NCI-H1417 (cell line): ENCODE measurements at regions not wholly inside any gene's neighbourhood (a gene's known extent, or its start where the extent isn't known, plus 50 kb on each side); places are given as distances from the start of the nearest gene placed in this dataset.

Experiments
- DNase-seq, 3 experiments: peaks; one replicate each; lab custom pipeline; 2025; lab: John Stamatoyannopoulos, UW

DNA sequence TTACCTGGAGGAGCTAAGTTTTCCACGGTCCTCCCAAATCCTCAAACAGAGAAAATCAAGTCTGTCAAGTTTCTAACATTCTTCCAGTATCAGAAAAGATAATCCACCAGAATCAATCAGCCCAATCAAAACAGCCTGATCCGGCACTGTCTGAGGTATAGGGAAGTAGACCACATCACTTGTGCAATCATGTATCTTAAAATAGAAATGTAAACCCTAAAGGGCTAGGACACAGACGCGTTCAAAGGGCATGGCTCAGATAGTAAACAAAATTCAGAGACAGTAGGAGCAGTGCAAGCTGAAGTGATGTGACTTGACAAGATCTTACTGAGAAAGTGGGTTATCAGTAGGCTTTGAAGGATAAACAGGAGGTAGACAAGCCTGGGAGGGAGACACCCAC is 252.4 kb upstream of the DAPK1 start:
- no peak for DNase-seq

DNA sequence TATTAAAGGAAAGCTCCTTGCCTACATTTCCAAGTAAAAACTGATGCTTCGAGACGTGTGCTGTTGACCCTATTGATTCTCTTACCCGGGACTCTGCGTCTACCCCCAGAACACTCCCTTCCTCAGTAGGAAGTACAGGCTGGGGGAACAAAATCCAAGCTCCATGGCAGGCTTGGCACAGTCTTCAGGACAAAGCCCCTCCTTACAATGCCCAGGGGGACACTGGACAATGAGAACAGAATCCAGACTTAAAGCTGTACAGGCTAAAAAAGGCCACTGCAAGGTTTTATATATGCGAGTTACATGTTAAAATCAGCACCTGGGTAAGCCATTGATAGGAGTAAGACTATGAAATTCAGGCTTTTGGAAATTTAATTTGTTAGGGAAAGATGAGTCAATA is 250.6 kb upstream of the DAPK1 start:
- DNase-seq, result no peak

DNA sequence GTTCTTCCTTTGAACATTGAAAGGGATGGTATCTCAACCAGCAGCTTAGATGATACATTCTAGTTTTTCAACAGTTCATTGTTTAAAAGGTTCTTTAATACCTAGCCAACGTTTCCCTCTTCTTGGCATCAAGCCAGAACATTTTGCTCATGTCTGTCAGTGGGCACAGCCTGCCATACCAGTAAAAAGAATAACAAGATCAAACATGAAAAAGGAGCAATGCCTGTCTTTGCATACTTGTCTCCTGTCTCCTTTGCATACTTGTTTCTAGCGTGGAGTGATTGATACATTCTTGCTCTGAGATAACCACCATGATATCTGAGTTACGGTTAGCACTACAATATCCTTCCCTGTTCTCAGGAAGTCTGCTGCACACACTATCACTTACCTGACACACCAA is 248.6 kb upstream of the DAPK1 start:
- DNase-seq, result no peak

DNA sequence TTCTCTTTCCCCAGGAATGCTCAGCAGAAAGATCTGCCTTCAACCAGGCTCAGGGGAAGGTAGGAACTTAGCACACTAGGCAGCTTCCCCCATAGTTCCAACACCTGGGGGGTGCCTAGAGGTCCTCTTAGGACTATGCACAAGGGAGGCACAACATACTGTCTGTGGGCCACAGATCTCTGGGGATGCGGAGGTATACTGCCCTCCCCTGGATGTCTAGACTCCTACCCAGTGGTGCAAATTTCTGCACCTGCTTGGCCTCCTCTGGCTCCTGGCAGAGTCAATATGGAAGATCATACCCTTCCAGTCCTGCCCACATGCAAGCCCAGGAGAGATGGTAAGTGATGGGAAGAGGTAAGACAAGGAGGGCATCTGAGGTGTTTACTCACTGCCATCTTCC is 247.5 kb upstream of the DAPK1 start:
- DNase-seq, result no peak

DNA sequence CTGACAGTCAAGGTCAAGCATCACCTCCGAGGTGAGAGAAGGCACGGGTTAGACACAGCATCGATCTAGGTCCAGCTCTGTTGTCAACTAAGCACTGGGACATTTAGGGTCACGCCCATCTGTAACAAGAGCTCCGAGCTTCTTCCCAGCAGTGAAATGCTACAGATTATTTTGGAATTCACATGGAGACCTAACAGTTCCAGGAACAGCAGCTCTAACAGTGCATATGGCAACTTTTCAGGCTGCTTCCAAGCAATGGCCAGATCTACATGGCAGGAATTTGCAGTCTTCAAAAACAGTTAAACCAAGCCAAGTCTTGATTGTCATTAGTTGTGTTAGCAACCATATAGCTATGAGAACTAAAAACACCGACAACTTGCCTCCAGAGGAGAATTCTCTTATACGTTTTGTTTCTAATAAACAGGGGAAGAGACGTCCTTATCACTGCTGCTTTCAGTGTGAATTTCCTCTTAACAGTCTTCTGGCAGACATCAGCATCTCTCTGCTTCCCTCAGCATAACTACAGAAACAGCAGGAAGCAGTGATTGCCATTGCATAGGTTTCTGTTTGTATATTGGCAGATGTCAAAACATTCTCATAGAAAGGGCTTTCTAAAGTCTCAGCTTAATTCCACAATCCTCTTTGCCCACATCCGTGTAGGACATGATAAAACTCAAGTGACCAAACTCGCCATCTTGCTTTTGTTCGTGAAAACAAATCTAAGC is 242.1 kb upstream of the DAPK1 start:
- DNase-seq, result no peak

DNA sequence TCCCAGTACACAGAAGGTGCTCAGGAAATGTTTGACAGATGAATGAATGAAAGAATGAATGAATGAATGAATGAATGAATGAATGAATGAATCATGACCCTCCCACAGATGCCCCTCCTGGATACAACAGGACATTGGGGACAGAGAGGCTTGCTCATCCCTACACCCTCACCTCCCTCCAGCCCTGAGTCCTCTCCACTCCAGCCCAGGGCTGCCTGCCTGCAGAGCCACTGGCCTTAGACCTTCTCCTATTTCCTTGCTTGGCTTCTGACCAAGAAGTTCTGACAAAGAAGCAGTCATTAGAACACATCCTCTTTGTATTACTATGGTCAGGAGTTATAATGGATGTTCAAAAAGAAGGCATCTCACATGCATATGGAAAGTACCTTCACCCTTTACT is 240.7 kb upstream of the DAPK1 start:
- no peak for DNase-seq

DNA sequence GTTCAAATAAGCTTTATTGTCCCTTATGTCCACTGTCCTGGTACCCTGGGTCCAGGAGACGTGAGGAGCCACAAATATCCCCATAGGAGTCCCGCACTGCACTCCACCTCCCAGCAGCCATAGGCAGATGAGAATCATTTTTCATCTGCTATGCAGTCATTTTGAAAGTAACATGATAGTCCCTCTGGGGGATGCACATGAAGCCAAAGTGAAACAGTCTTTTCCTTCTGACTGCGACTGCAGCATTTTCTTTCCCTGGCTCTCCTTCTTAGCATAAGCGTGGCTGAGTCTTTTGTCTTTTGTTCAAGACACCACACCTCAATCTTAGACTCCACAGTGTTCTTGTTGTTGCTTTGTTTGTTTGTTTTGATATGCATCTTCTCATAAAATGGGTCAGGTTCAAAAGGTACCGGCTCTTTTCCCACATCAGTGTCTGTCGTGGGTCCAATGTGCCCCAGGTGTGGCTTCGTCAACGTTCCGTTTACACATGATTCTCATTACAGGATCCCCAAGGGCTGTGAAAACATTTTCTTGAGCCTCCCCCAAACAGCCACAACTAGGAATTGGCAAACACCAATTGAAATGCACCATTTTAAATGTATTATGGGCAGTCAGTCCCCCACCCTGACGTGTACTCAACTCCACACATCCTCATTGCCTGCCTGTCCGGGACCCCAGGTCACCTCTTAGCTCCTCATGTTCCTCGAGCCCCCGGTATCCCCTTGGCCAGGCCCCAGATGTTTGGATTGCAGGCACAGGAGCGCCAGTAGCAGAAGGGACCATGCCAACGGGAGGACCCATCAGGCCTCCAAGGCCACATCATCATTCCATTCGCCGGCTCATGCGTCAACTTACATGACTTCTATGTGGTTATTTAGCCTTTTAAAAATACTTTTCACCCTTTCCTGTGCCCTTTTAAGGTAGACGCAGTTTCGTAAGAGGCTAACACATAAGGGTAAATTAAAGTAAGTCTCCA is 237.8 kb upstream of the DAPK1 start:
- no peak for DNase-seq

DNA sequence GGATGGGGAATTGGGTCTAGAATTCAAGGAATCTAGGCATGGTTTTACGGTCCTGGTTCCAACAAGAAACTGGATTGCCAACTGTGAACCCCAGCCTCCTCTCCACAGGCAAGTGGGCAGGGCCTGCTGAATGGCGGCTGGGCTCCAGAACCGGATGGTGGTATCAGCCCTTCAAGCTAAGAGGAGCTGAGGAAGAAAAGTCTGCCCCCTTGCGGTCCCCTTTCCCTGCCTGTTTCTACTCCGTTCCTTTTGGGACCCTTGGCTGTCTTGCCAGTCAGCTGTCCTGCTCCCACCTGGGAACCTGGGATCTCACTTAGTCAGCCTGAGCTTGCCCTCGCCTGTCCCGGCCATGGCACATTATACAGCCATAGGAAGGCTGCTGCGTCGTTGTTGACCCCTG is 234.4 kb upstream of the DAPK1 start:
- no peak for DNase-seq

DNA sequence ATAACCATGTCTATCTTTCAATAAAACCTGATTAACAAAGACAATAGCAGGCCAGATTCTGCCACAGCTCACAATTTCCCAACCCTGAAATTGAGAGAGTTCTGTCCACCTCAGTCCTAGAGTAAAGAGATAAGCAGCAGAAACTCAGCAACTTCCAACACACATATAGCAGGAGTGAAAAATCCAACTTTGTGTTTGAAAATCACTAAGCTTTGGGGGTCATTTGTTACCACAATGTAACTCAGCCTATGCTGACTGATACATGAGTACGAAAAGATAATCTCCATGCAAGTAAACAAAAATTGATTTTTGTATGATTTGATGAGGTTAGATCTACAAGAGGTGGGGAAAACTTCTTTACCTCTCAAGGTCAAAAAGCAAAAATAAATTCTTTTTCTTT is 231.0 kb upstream of the DAPK1 start:
- DNase-seq, result no peak

DNA sequence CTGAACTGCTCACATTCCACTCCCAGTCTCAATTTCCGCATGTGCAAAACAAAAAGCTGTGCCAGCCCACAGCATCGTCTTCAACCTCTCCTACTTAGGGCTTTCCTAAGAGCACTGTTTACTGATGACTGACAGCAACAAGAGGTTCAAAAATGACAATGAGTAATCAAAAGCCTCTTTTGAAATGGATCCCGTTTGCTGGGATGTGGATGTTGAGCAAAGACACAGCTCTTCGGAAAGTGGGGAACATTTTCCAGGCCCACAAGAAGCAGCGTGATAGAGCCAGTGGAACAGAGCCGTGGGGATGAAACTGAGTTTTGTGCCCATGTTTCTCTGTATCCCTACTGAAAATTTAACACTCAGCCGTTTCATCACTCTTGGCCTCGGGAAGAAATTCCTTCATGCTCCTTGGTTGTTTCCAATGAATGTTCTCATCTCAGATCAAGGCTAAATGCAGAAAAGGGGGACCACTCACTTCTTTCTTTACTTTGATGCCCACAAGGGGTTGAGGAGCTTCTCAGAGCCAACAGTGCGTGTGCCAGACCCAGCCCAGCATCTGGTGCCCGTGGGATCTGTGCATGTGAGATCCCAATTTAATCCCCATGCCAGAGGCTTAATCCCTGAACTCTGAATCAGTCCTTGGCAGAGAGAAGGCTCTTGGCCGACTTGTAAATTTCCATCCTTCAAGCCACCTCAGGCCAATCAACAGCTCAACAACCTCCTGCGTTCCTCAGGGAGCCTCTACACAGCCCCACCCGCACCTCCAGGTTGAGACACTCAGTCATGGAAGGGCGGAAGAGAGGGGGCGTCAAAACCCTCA is 230.2 kb upstream of the DAPK1 start:
- DNase-seq, result no peak

DNA sequence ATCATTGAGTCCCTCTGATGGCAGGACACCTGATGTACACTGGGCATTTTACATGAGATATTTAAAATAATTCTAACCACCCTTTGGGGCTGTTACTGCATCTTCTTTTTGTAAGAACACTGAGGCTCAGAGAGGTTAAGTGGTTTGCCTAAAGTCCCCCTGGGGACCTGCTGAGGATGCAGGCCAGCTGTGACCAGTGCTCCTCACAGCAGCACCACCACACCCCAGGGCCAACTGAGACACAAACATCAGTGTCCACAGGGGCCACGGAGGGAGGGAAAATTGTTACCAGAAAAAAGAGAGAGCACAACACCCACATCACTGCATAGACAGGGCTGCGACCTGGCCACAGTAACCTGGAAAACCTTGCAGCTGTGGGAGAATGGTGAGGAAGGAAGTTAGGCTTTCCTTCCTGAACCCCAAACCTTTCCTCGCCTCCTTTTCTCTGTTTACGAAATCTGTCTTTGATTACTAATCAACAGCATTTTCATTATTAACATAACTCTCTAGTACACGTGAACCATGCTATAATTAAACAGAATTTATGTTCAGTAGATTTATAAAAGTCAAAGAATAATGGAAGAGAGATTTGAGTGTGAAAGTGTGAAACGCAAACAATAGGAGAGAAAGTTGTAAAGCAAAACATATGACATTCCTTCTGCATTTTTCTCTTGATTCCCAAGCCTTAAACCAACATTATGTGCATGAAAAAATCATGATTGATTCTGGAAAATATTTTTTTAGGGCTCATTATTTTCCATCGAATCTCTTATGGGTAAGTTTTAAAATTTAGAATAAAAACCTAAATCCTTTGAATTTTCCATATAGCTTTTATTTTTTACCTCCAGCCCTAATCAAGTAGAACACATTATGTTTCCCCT is 228.1 kb upstream of the DAPK1 start:
- no peak for DNase-seq

DNA sequence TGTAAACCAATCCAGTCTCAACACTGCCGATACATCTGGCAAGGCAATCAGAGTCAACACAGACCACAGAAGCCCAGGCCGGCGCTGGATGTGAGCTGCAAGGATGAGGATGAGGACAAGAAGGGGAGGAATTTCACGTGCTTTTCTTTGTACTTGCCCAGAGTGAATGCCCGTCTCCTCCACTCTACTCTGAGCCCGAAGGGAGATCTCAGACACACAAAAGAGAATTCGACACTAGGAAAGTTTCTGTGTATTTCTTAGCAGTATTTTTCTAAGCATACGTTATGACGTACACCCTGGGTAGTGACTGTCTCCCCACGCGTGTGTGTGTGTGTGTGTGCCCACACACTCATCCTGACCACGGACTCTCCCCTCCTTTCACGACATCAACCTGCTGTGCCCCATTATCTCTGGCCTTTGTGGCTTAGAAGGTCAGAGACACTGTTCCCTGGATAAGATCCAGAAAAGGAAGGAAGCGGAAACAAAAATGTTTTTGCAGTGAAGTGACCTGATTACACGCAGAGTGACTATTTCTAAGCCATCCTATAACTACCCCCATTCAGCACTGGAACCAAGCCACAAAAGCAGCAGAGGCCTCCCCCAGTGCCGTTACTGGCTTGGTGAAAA is 227.3 kb upstream of the DAPK1 start:
- DNase-seq, result no peak

DNA sequence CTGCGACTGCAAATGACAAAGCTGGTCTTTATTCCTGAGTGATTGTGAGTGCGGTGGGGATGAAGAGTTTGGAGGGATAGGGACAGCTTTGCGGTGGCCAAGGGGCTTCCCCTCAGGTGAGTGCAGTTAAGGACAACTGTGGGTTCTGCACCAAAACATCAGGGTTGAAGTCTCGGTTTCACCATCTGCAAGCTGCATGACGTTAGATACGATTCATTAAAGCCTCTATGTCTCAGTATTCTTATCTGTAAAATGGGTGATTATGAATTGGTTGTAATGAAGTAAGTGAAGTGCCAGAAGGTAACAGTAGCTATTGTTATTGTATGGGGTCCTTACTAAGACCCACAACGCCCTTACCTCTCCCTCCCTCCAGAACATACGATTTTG is 226.8 kb upstream of the DAPK1 start:
- DNase-seq, result no peak

DNA sequence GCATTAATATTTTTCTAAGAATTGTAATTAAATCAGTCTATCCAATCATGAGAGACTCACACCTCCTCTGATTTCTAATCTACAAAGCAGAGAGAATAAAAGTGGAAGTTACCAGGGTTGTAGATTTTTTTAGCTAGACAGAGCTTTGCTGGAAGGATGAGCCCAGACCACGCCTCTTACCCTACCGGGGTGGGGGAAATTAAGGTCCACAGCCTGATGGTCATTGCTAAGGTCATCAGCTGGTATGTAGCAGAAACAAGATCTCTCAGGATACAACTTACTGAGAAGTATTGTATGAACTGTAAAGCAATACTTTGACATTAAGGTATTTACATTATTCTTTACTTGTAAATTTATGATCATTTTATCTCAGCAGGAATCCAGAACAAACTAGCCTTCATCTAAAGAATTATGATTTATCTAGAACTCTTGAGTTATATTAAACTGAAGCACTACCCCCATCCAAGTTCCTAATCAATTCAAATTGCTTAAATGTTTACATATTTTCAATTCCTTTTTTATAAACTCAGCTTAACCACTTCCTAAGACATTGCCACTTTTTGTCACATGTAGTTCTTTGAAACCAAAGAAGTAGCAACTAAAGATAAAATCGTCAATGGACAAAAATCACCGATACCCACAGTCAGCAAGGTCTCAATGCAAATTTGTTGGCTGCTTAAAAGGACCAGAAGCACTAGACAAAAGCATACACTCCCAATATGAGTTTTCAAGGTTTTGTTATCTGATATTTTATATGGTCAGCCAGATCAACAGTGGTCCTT is 225.8 kb upstream of the DAPK1 start:
- no peak for DNase-seq

DNA sequence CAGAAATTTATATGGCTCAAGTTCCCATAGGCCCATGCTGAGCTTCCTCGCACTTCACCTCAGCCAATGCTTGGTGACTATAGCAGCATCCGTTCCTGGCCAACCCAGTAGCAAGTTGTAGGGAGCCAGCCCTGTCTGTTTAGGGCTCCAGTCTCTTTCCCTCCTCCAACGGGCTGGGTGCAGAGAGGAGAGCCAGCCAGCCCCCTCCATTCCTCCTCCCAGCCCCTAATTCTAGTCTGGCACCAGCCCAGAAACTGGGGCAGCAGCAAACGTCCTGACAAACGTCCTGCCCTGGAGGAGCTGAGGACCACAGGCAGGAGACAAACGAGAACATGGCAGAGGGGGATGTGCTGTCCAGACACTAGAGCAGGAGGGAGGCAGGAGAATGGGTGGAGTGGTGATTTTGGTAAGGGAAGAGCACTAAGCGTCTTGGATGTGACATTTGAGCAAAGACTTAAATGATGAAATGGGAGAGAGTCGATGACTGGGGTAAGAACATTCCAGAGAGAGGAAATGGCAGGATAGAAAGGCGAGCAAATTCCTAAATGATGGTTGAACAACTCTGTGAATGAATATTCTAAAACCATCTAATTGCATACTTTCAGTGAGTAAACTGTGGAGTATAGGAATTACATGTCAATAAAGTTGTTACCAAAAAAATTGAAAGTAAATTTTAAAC is 222.5 kb upstream of the DAPK1 start:
- no peak for DNase-seq

DNA sequence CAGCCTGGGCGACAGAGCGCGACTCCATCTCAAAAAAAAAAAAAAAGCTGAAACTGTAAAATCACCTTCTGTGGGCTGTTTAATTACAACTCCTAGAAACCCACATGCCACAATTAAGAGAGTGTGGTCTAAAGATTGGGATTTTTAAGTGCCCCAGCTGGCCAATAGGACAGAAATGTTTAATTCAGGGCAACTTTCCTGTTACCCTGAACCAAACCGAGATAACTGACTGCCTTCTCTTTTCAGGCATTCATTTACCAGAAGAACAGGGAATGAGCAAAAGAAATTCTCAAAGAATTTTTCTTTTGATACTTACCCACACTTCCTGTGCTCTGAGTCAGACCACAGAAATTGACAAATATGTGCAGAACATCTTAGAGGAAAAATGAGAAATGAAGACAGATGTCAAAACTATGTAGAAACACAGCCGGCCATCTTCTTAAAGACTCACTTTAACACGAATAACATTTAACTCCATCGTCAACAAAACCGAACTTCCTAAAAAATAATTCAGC is 221.3 kb upstream of the DAPK1 start:
- no peak for DNase-seq

DNA sequence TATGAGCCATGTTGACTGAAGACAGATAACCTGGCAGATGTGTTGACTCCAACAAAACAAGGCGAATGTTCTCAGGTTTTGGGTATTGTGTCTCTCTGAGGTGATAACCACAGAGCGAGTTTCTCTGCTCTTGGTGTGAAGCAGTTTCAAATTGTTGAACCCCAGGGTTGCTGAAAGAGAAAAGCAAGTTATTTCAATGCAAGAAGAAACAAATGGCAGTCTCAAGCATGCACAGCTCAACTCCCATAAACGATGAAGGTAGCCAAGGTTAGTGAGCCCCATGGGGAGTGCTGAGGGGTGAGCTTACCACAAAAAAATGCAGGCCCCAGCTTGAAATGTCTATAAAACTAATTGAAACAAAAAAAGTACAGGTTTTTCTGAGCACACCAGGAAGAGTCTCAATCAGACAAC is 220.8 kb upstream of the DAPK1 start:
- no peak for DNase-seq

DNA sequence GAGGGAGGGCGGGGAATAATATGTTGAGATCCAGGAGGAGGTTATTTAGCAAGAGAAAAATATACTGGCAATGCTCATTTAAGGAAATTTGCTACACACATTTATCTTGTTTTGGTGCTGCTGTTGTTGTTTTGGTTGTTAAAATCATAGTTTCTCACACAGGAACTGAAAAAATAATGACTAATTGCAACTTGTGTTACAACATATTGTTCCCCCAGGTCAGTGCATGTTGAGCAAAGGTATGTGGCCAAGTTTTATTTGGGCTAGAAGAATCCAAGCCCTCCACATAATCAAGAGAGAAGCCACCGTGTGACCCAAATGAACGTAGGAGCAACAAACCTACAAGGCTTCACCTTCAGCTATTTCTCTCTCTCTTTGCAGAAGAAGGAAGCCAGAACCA is 220.3 kb upstream of the DAPK1 start:
- DNase-seq, result no peak

DNA sequence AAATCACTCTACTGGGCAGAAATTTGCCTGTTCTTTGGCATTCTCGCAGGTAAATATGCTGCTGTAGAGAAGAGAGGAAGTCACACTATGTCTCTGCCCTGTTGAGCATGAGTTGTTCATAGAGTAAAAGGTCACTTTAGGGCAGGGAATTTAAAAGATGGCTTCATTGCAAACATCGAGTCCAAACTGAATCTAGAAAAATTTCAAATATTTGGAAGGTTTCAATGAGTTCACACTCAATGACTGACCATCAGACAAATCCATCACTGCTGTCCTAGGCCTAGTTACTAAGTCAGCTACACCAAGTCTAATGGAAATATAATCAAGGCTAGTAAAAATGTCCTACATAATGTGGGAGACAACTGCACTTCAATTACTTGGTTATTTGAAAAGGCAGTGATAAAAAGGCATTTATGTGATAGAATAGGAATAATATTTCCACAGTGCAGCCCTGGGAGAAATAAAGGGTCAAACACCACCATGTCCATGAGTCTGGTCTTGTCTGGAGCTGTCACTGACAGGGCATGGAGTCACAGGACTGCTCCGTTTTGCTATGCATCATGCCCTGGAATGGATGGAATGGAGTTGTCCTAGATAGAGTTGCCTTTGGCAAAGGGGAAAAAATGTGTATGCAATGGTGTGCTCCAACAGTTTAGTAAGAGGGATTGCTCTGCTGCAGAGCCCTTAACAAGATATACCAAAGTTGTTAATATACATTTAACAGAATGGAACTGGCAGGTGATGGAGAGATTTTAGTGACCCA is 218.5 kb upstream of the DAPK1 start:
- DNase-seq, result no peak
